MM.1S (cell line): ENCODE measurements at regions not wholly inside any gene's neighbourhood (a gene's known extent, or its start where the extent isn't known, plus 50 kb on each side); places are given as distances from the start of the nearest gene placed in this dataset.

Source experiments
- DNase-seq: peaks from one replicate; pipeline ENCODE4 v3.0.0-alpha.2; 2015
- H2AFZ ChIP-seq: fragments of 300-600 bp; sonication (generic); 2 replicates; pipeline ENCODE4 v1.6.0; 2016; ENCODE audit warnings: antibody characterized with exemption, low read length
- H3F3A ChIP-seq: fragments of 300-600 bp; sonication (generic); 2 replicates; pipeline ENCODE4 v1.6.1; 2016; ENCODE audit warnings: mild to moderate bottlenecking, antibody characterized with exemption, low read length, moderate library complexity, mixed read lengths; ENCODE audit not compliant: insufficient read depth
- H3K27ac ChIP-seq: fragments of 300-600 bp; sonication (generic); 2 replicates; pipeline ENCODE4 v1.5.1; 2016; ENCODE audit warnings: mild to moderate bottlenecking, low read length
- H3K27me3 ChIP-seq: fragments of 300-600 bp; sonication (generic); replicated peaks from 2 replicates; pipeline ENCODE4 v1.6.0; 2016; ENCODE audit warnings: low read length; ENCODE audit not compliant: insufficient read depth
- H3K36me3 ChIP-seq: fragments of 300-600 bp; sonication (generic); replicated peaks from 2 replicates; pipeline ENCODE4 v1.6.1; 2016; ENCODE audit warnings: mild to moderate bottlenecking, low read length, mixed read lengths; ENCODE audit not compliant: insufficient read depth
- H3K4me1 ChIP-seq: fragments of 300-600 bp; sonication (generic); 2 replicates; pipeline ENCODE4 v1.6.1; 2016; ENCODE audit warnings: low read length, mixed read lengths
- H3K4me2 ChIP-seq: fragments of 300-600 bp; sonication (generic); 2 replicates; pipeline ENCODE4 v1.6.0; 2016; ENCODE audit warnings: low read depth, low read length
- H3K4me3 ChIP-seq: fragments of 300-600 bp; sonication (generic); 2 replicates; pipeline ENCODE4 v1.5.1; 2016; ENCODE audit warnings: low read length, mixed read lengths
- H3K79me2 ChIP-seq: fragments of 300-600 bp; sonication (generic); 2 replicates; pipeline ENCODE4 v1.6.1; 2016; ENCODE audit warnings: mixed run types, low read length, mixed read lengths
- H3K9ac ChIP-seq: fragments of 300-600 bp; sonication (generic); 2 replicates; pipeline ENCODE4 v1.6.1; 2016; ENCODE audit warnings: low read length, mixed read lengths
- H3K9me2 ChIP-seq: fragments of 300-600 bp; sonication (generic); replicated peaks from 2 replicates; pipeline ENCODE4 v1.6.1; 2016; ENCODE audit warnings: mild to moderate bottlenecking, low read length, mixed read lengths; ENCODE audit not compliant: insufficient read depth
- H3K9me3 ChIP-seq: fragments of 300-600 bp; sonication (generic); replicated peaks from 2 replicates; pipeline ENCODE4 v1.6.1; 2016; ENCODE audit warnings: mild to moderate bottlenecking, low read length, mixed read lengths; ENCODE audit not compliant: insufficient read depth
- H4K20me1 ChIP-seq: fragments of 300-600 bp; sonication (generic); 2 replicates; pipeline ENCODE4 v1.6.1; 2016; ENCODE audit warnings: mild to moderate bottlenecking, low read length, moderate library complexity, mixed read lengths; ENCODE audit not compliant: insufficient read depth
- EZH2 ChIP-seq: fragments of 300-600 bp; sonication (generic); optimal IDR thresholded peaks from 2 replicates; pipeline ENCODE3; 2017; ENCODE audit warnings: low read depth, mild to moderate bottlenecking, antibody characterized with exemption, low read length, mixed read lengths
- EZH2phosphoT487 ChIP-seq: fragments of 300-600 bp; sonication (generic); IDR thresholded peaks from 2 replicates; pipeline ENCODE4 v1.6.1; 2018; ENCODE audit warnings: antibody characterized with exemption, low read length
- TF ChIP-seq, protein P1 (sequence below): fragments of 300-600 bp; sonication (generic); IDR thresholded peaks from 2 replicates; pipeline ENCODE4 v1.5.1; 2016; ENCODE audit warnings: antibody characterized with exemption, low read length, mixed read lengths

DNA sequence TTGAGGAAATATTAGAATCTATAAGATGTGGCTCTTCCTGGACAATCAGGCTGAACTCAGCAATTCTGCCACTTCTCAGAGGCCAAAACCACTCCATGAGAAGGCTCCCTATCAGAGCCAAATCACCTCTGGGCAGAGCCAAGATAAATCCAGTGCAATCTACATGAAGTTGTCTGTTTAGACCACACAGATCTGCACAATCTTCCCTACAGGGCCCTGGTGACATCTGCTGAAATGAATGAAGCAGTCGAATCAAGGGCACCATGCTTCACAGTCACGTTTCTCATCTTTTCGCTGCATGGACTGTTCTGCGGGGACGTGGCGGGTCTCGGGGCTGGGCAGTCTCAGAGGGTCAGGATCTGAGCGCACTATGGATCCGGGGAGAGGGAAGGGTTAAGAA is 60.1 kb upstream of the CD93 start:
- Histone ChIP-seq H3K4me1 (no peaks in the 10 kb centered on the region; the same call in 1 of the 2 replicates), H3K27ac (no peak overlapping the region)
- DNase-seq, result no peak

DNA sequence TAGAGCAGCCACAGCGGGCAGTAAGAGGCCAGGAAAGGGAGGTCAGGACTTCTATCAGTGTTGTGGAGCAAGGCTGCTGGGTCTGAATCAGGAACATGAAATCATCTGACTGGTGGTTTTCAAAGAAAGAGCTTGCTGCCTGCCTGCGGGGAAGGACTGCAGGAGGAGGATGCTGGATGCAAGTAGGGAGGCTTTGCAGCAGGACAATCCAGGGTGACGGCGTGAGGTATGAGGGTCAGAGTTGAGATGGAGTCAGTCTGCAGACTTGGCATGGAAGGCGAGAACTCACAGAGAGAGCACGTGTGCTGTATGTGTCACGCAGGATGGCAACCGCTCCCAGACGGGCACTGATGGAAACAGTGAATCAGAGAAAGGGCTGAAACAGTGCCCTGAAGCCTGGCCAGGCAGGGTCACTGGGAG is 59.2 kb upstream of the CD93 start:
- no peak overlapping the region for H3K27ac ChIP-seq
- no peaks in the 10 kb centered on the region for H3K9me3 ChIP-seq
- no peak overlapping the region for H3K9ac ChIP-seq
- no peaks in the 10 kb centered on the region for H3K79me2 ChIP-seq
- no peak overlapping the region for H2AFZ ChIP-seq
- no peak overlapping the region for H3K4me2 ChIP-seq
- no peaks in the 10 kb centered on the region for H3K9me2 ChIP-seq
- no peaks in the 10 kb centered on the region for H3K36me3 ChIP-seq
- no peak for DNase-seq
- H3K4me3 ChIP-seq, result no peak overlapping the region
- no peaks in the 10 kb centered on the region for H3K27me3 ChIP-seq
- no peaks in the 10 kb centered on the region for H3F3A ChIP-seq
- H4K20me1 ChIP-seq, result no peaks in the 10 kb centered on the region
- TF ChIP-seq, protein P1, sequence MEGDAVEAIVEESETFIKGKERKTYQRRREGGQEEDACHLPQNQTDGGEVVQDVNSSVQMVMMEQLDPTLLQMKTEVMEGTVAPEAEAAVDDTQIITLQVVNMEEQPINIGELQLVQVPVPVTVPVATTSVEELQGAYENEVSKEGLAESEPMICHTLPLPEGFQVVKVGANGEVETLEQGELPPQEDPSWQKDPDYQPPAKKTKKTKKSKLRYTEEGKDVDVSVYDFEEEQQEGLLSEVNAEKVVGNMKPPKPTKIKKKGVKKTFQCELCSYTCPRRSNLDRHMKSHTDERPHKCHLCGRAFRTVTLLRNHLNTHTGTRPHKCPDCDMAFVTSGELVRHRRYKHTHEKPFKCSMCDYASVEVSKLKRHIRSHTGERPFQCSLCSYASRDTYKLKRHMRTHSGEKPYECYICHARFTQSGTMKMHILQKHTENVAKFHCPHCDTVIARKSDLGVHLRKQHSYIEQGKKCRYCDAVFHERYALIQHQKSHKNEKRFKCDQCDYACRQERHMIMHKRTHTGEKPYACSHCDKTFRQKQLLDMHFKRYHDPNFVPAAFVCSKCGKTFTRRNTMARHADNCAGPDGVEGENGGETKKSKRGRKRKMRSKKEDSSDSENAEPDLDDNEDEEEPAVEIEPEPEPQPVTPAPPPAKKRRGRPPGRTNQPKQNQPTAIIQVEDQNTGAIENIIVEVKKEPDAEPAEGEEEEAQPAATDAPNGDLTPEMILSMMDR, result no peak
- TF ChIP-seq EZH2, result no peak
- TF ChIP-seq EZH2phosphoT487, result no peak
- no peaks in the 10 kb centered on the region; the same call in 1 of the 2 replicates for H3K4me1 ChIP-seq

More for the DNA sequence above, 60.1 kb upstream of the CD93 start:
- no peaks in the 10 kb centered on the region for H3K36me3 ChIP-seq
- H2AFZ ChIP-seq, result no peak overlapping the region
- no peaks in the 10 kb centered on the region for H3K9me3 ChIP-seq
- no peaks in the 10 kb centered on the region for H3K9me2 ChIP-seq
- H3K4me3 ChIP-seq, result no peak overlapping the region
- TF ChIP-seq EZH2phosphoT487 (no peak), EZH2 (no peak)
- TF ChIP-seq, protein P1, result no peak
- H3K9ac ChIP-seq, result no peak overlapping the region
- H3K79me2 ChIP-seq, result no peaks in the 10 kb centered on the region
- no peaks in the 10 kb centered on the region for H3F3A ChIP-seq
- H4K20me1 ChIP-seq, result no peaks in the 10 kb centered on the region
- no peak overlapping the region for H3K4me2 ChIP-seq
- no peaks in the 10 kb centered on the region for H3K27me3 ChIP-seq

DNA sequence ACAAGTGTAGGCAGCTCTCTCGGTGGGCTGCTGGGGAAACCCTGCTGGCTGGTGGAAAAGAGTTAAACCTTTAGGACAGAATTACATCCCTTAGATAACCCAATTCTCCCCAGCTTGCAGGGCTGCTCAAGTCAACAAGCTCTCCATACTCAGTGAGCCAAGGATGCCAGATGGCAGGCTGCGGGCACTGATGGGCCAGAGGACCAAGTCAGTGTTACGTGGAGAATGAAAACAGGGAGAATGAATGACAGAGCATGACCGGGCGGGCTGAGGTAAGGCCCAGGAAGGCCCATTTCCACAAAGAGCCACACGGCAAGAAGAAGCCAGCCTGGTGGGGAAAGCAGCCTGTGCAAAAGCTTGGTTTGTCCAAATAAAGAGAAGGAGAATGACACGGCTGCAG is 58.7 kb upstream of the CD93 start:
- Histone ChIP-seq H3K9me2 (no peaks in the 10 kb centered on the region), H3K4me3 (no peak overlapping the region), H4K20me1 (no peaks in the 10 kb centered on the region), H3K36me3 (no peaks in the 10 kb centered on the region), H3K79me2 (no peaks in the 10 kb centered on the region), H3F3A (no peaks in the 10 kb centered on the region), H3K4me2 (no peak overlapping the region), H3K9me3 (no peaks in the 10 kb centered on the region), H3K27me3 (no peaks in the 10 kb centered on the region), H3K4me1 (no peaks in the 10 kb centered on the region; the same call in 1 of the 2 replicates), H3K27ac (no peak overlapping the region), H3K9ac (no peak overlapping the region), H2AFZ (no peak overlapping the region)
- no peak for DNase-seq
- TF ChIP-seq EZH2 (no peak), EZH2phosphoT487 (no peak)
- TF ChIP-seq, protein P1, result no peak
